ENCODE measurements at regions not wholly inside any gene's neighbourhood (a gene's known extent, or its start where the extent isn't known, plus 50 kb on each side); places are given as distances from the start of the nearest gene placed in this dataset.
"Not testable (repeated sequence)": the region's sequence is repeated elsewhere in the genome, so short reads cannot be mapped to it uniquely, and the experiment has no call there.

DNA sequence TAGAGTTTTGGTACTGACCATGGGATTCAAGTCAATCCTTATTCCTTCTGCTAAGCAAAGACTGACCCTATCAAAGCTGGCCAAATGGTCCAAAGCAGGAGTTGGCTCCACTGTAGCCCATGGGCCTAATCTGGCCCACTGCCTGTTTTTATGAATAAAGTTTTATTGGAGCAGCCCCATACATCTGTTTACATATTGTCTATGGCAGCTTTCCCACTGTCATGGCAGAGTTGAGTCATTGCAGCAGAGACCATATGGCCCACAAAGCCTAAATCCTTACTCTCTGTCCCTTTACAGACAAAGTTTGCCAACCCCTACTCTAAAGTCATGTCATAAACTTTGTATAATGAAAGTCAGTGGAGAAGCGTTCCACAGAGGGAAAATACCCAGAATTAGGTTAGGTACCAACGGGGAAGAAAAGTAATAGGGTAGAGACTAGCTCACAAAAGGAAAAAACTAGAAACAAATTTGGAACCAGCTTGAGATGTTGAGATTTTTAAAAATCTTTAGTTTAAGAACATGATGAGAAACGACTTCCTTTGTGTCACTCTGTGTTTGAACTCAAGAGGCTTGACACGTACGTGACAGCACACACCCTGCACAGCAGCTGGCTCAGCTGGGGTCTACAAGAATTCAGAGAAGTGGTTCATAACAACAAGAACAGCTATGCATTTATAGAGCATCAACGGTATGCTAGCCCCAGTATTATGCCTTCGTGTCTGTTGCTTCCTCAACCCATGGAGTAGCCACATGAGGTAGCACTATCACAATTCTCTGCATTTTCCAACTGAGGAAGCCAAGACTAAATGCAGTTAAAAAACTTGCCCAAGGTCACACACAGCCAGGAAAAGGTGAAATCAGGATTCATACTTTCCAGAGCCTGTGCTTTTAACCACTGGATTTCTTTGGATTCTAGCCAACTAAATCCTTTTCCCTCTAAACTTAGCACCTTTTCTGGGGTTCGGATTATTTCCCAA lies 198.9 kb upstream of the WWC1 start:
- H3K4me3 Mint-ChIP-seq, result no peak overlapping the region
- H3K9me3 Mint-ChIP-seq, result no peaks in the 10 kb centered on the region
- H3K27ac Mint-ChIP-seq, result no peak overlapping the region
- no peak for DNase-seq
- no peaks in the 10 kb centered on the region for H3K4me1 Mint-ChIP-seq
- H3K27me3 Mint-ChIP-seq (ENCODE audit: low read depth in 3 of 3), result peaks cover 0 to 2% (median 0%) of the 10 kb centered on the region in 3 donors
- no peaks in the 10 kb centered on the region for H3K36me3 Mint-ChIP-seq

DNA sequence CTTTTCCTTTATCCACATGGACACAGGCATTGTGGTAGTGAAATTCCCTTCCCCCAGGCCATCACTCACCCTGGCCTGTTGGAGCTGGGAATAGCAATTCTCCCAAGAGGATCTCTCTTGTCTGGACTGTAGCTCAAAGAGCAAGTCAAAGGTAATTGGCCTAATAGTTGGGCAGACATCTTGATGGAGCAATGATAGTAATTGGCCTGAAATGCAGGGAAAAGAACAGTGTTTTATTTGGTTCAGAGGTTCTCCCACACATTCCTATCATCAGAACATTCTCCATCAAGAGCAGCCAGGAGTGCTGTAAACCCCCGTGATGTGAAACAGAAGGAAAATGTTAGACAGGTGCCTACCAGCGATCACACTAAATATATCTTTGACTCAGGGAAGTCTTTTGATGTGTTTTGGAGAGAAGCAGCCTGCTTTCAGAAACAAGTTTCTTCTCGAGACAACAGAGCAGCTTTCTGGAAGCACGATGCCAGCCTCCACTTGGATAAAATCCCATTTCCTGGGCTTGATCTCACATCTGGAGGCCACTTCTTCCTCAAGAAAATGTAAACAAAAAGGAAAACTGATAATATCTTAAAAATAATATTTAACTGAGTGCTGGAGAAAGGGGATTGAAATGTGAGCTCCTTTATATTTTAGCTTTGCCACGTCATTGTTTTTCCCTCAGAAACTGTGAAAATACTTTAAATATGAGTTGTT lies 198.1 kb upstream of the WWC1 start:
- no peaks in the 10 kb centered on the region for H3K9me3 Mint-ChIP-seq
- H3K27me3 Mint-ChIP-seq (ENCODE audit: low read depth in 3 of 3), result peaks cover 0 to 2% (median 0%) of the 10 kb centered on the region in 3 donors
- no peaks in the 10 kb centered on the region for H3K4me1 Mint-ChIP-seq
- no peak overlapping the region for H3K27ac Mint-ChIP-seq
- no peak for DNase-seq
- no peak overlapping the region for H3K4me3 Mint-ChIP-seq
- no peaks in the 10 kb centered on the region for H3K36me3 Mint-ChIP-seq

DNA sequence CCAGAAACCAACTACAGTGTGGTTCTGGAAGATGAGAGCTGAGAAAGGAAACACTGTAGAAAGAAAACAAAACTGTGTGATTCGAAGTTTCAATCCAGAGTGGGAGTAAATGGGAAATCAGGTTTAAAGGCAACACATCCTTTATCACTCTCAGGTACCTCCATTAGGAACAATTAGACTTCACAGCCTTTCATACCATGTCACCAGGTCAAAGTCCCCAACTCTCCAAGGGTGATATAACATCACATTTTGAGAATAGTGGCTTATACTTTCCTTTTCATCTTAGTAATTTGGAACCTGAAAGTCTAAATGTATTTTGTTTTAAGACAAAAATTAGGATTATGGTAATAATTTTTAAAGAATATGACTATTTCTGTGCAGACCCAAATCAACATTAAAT lies 194.9 kb upstream of the WWC1 start:
- no peak for DNase-seq
- H3K36me3 Mint-ChIP-seq, result no peaks in the 10 kb centered on the region
- H3K27ac Mint-ChIP-seq, result no peak overlapping the region
- no peaks in the 10 kb centered on the region for H3K4me1 Mint-ChIP-seq
- no peak overlapping the region for H3K4me3 Mint-ChIP-seq
- peaks cover 0 to 3% (median 2%) of the 10 kb centered on the region in 3 donors for H3K27me3 Mint-ChIP-seq (ENCODE audit: low read depth in 3 of 3)
- no peaks in the 10 kb centered on the region for H3K9me3 Mint-ChIP-seq

DNA sequence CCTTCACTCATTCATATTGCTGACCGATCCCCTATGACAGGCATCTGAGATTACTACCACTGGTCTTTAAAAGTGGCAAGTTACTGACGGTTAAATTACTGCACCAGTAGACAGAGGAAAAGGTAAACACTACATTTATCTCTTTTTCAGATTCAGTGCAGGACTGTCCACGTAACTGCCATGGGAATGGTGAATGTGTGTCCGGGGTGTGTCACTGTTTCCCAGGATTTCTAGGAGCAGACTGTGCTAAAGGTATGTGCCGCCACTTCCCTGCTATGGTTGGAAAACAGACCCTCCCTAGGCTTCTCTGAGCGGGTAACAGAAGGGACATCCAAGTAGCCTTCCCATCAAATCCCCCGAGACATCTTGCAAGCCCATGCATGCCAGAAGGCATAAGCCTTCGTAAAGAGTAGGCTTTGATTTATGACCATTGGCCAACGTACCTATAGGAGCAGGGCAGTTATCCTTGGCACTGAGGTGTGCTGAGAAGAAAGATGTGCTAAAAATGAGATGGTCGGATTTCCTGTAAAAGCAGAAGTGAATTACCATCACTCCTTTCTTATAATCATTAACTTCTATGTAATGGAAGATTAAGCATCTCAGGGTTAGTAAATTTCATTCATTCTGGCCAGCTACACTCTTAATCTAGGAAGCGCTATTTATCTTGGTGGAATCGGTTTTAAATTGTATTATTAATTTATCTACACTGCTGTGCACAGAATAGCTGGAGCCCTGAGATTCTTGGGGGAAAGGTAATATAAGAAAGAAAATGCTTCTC lies 193.4 kb upstream of the WWC1 start:
- Mint-ChIP-seq H3K9me3 (no peaks in the 10 kb centered on the region), H3K27me3 (ENCODE audit: low read depth in 3 of 3) (peaks cover 0 to 3% (median 2%) of the 10 kb centered on the region in 3 donors), H3K4me1 (no peaks in the 10 kb centered on the region), H3K27ac (no peak overlapping the region), H3K36me3 (no peaks in the 10 kb centered on the region), H3K4me3 (no peak overlapping the region)
- DNase-seq, result no peak

DNA sequence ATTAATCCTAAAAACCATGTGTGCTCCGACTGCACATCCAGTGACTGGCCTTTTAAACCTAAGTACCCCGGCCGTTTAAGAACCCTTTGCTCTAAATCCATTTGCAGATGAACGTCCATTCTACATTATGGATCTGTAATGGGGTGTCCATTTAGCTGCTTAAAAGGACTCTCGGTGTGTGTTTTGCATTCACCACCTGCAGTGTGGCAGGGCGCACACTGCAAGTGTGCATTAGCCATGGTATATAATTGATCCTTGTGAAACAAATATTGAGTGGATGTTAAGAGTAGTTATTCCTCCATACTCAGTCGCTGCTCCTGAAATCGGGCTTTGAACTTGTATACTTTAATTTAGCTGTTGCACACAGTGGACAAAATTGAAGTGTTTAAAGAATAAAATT lies 190.1 kb upstream of the WWC1 start:
- DNase-seq, result no peak
- no peaks in the 10 kb centered on the region for H3K4me1 Mint-ChIP-seq
- H3K27me3 Mint-ChIP-seq (ENCODE audit: low read depth in 3 of 3), result peaks cover 0 to 5% (median 2%) of the 10 kb centered on the region in 3 donors
- no peak overlapping the region for H3K27ac Mint-ChIP-seq
- H3K9me3 Mint-ChIP-seq, result no peaks in the 10 kb centered on the region
- no peak overlapping the region for H3K4me3 Mint-ChIP-seq
- no peaks in the 10 kb centered on the region for H3K36me3 Mint-ChIP-seq

DNA sequence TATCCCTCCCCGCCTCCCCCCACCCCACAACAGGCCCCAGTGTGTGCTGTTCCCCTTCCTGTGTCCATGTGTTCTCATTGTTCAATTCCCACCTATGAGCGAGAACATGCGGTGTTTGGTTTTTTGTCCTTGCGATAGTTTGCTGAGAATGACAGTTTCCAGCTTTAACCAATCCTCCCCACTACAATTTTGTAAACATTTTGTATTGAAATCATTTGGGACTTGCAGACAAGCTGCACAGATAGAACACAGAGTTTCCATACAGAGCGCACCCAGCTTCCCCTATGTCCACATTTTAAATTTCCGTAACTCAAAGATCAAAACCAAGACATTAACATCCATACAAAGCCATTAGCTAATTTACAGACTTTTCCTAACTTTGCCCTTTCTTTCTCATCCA lies 188.4 kb upstream of the WWC1 start:
- not testable (repeated sequence) for DNase-seq; H3K27me3 Mint-ChIP-seq (ENCODE audit: low read depth in 3 of 3); H3K27ac Mint-ChIP-seq; H3K9me3 Mint-ChIP-seq; H3K36me3 Mint-ChIP-seq; H3K4me1 Mint-ChIP-seq; H3K4me3 Mint-ChIP-seq

DNA sequence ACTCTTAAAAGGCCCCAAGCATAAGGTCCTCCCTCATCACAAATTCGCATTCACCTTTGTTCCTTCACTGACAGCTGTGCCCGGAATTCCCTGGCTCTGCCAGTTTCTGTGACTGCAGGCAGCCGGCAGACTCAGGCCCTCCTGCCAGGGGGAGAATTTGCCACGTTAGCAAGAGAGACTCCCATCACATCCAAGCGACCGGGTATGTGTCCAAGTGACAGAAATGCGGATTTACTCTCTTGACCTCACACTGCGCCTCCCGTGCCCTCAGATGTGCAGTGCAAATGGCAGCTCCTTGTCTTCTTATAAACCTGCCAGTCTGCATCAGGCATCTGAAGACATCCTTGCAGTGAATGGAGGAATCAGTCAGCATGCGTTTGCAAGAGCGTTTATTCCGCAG lies 187.1 kb upstream of the WWC1 start:
- Mint-ChIP-seq H3K9me3 (no peaks in the 10 kb centered on the region), H3K27ac (no peak overlapping the region), H3K4me3 (no peak overlapping the region)

DNA sequence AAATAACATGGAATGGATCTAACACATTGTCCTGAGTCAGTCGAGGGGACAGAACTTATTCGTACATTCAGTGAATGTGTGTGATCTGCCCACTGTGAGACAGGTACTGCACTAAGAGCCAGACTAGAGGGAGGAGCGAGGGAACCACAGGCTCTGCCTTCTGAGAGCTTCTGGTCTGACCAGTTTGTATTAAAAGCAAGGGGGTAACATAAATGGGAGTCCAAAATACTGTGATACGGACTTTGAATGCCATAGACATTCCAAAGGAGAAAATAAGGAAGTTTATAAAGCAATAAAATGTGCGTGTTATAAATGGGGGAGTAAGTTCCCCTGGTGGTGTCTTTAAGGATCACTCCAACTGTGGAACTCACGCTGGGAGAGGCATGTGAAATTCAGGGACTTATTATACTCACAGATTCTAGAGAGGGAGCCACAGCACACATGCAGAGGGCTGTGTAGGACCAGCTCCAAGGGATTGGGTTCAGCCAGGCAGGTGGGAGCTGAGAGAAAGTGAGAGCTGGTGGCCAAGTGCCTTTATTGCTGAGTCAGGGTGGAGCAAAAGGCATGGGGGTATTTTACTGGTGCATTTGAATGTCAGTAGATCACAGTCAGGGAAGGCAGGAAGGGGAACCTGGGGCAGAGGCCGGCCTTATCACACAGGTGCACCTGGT lies 186.5 kb upstream of the WWC1 start:
- no peaks in the 10 kb centered on the region for H3K9me3 Mint-ChIP-seq
- H3K27me3 Mint-ChIP-seq (ENCODE audit: low read depth in 3 of 3), result peaks cover 0 to 7% (median 2%) of the 10 kb centered on the region in 3 donors
- no peaks in the 10 kb centered on the region for H3K4me1 Mint-ChIP-seq
- H3K4me3 Mint-ChIP-seq, result no peak overlapping the region
- no peaks in the 10 kb centered on the region for H3K36me3 Mint-ChIP-seq
- H3K27ac Mint-ChIP-seq, result no peak overlapping the region
- DNase-seq, result no peak

More for the DNA sequence above, 187.1 kb upstream of the WWC1 start:
- no peaks in the 10 kb centered on the region for H3K36me3 Mint-ChIP-seq
- no peaks in the 10 kb centered on the region for H3K4me1 Mint-ChIP-seq
- no peak for DNase-seq
- H3K27me3 Mint-ChIP-seq (ENCODE audit: low read depth in 3 of 3), result peaks cover 0 to 5% (median 2%) of the 10 kb centered on the region in 3 donors

DNA sequence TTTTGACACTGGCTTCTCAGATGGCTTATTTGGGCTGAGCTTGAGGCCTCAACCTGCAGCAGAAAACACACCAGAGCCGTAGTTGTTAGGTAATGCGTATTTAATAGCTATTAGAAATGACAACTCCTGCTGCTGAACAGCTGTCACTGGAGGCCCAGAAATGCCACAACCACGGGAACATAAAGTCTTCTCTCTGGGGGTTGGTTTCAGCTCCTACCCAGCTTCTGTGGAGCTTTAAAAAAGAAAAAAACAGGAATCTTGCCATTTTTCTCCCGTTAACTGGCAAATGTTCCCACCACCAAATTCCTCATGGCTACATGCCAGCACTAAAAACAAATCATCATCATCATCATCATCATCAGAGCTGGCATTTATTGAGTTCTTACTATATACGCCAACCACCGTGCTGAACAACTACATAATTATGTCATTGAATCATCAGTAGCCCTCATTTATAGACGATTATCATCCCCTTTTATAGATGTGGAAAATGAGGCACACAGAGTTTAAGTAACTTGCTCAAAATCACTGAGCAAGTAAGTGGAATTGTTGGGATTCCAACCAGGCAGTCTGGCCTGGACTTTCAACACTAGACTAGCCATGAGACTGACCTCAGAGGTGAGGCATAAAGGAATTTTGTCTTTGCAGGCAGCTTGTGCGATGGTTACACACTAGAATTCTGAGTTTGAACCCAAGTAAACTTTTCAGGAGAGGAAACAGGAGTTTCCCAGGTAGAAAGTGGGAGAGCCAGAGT lies 185.3 kb upstream of the WWC1 start:
- H3K27me3 Mint-ChIP-seq (ENCODE audit: low read depth in 3 of 3), result peaks cover 0 to 6% (median 2%) of the 10 kb centered on the region in 3 donors
- H3K4me1 Mint-ChIP-seq, result no peaks in the 10 kb centered on the region
- no peak overlapping the region for H3K27ac Mint-ChIP-seq

DNA sequence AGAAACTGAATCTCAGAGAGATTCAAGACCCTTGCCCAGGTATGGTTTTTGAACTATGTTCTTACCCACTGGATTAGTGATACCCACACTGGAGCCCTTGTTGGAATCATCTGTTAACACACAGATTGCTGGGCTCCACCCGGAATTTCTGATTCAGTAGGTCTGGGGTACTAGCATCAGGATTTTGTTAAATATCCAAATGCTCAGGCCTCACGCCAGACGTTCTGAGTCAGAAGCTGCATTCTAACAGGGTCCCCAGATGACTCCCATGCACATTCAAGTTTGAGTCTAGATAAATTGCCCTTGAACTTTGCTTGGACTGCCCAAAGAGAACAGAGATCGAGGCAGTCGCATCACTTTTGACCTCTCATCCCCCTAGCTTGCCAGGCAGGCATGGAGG lies 182.0 kb upstream of the WWC1 start:
- no peaks in the 10 kb centered on the region for H3K9me3 Mint-ChIP-seq
- H3K4me1 Mint-ChIP-seq, result no peaks in the 10 kb centered on the region
- H3K27ac Mint-ChIP-seq, result no peak overlapping the region
- no peaks in the 10 kb centered on the region for H3K36me3 Mint-ChIP-seq
- H3K27me3 Mint-ChIP-seq (ENCODE audit: low read depth in 3 of 3), result peaks cover 0 to 6% (median 4%) of the 10 kb centered on the region in 3 donors
- no peak overlapping the region for H3K4me3 Mint-ChIP-seq
- DNase-seq, result no peak

More for the DNA sequence above, 185.3 kb upstream of the WWC1 start:
- DNase-seq, result no peak
- H3K9me3 Mint-ChIP-seq, result no peaks in the 10 kb centered on the region
- no peak overlapping the region for H3K4me3 Mint-ChIP-seq
- no peaks in the 10 kb centered on the region for H3K36me3 Mint-ChIP-seq

DNA sequence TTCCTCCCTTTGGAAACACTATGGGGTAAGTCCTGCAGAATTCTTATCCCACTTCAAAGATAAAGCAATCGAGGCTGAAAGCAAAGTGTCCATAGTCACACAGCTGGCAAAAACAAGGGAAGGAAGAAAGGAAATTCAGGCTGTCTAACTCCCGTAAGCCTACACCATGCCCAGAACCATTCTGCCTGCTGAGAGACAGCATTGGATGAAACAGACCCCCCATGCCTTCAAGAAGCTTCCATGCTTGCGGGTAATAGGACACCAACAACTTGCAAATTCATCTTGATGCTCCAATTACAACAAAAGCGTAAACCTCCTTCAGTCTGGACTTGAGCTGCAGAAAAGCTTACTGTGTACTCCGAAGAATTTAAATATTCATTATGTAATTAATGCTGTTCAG lies 181.1 kb upstream of the WWC1 start:
- H3K36me3 Mint-ChIP-seq, result no peaks in the 10 kb centered on the region
- no peak overlapping the region for H3K4me3 Mint-ChIP-seq
- H3K27me3 Mint-ChIP-seq (ENCODE audit: low read depth in 3 of 3), result peaks cover 0 to 4% (median 3%) of the 10 kb centered on the region in 3 donors
- no peaks in the 10 kb centered on the region for H3K4me1 Mint-ChIP-seq
- no peak overlapping the region for H3K27ac Mint-ChIP-seq
- no peak for DNase-seq
- no peaks in the 10 kb centered on the region for H3K9me3 Mint-ChIP-seq

DNA sequence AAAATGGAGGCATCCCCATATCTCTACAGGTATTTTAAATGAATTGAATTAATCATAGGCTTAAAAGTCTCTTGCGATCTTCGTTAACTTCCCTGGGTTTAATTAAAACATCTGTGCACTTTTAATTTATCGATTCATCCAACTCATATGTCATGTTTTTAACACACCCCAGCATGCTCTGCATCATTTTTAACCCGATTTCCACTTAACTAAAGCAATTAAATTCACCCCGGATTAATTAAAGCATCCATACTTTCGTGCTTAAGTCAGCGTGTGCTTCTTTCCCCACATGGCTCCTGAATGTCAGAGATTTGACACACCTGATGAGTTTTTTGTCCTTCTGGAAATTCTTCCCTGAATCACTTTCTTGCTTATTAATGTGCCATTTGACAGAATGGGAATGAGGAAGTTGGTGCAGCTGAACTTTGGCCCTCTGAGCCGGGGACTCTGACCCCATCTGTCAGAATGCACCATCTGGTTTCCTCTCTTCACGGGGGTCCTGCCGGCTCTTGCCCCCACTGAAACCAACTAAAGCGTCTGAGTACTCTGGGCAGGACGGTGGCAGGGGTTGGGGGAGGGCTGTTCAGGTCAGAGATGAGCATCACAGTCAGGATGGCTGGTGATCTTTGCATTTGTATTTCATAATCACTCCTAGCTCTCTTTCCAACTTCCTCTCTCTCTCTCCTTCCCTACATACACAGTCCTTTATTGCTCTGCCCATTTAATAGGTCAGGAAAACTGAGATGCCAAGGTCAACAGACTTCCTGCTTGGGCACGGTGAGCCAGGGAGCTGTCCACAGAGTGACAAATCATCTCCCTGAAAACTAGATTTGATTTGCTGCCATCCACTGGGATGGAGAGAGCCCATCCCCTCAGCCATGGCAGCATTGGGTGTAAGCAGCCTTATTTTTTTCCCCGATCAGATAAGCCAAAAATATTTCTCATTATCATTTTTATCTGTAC lies 180.3 kb upstream of the WWC1 start:
- H3K27ac Mint-ChIP-seq, result no peak overlapping the region
- H3K27me3 Mint-ChIP-seq (ENCODE audit: low read depth in 3 of 3), result peaks cover 0 to 4% (median 3%) of the 10 kb centered on the region in 3 donors
- no peaks in the 10 kb centered on the region for H3K4me1 Mint-ChIP-seq
- no peak overlapping the region for H3K4me3 Mint-ChIP-seq
- DNase-seq, result no peak
- no peaks in the 10 kb centered on the region for H3K36me3 Mint-ChIP-seq
- no peaks in the 10 kb centered on the region for H3K9me3 Mint-ChIP-seq
